GM23338 (cell line): ENCODE measurements at regions not wholly inside any gene's neighbourhood (a gene's known extent, or its start where the extent isn't known, plus 50 kb on each side); places are given as distances from the start of the nearest gene placed in this dataset.

Experiments used
- ATAC-seq: fragments of 200-7000 bp; cut with Tn5 transposase; 3 replicates; pipeline ENCODE4 v1.9.1; 2020
- DNase-seq: peaks from one replicate; pipeline ENCODE4 v3.0.0-alpha.2; 2015; ENCODE audit warnings: low spot score
- H2AFZ ChIP-seq: fragments of 200-600 bp; sonication (generic); 2 replicates; pipeline ENCODE4 v1.8.0; 2016; ENCODE audit warnings: antibody characterized with exemption, mild to moderate bottlenecking, moderate library complexity
- H3F3A ChIP-seq: fragments of 200-600 bp; sonication (generic); replicated peaks from 2 replicates; pipeline ENCODE4 v1.8.0; 2017; ENCODE audit warnings: antibody characterized with exemption, mixed run types, low read depth
- H3K27ac ChIP-seq: fragments of 200-600 bp; sonication (generic); 2 replicates; pipeline ENCODE4 v1.6.1; 2016; ENCODE audit warnings: low read depth
- H3K27me3 ChIP-seq: fragments of 200-600 bp; sonication (generic); 2 replicates; pipeline ENCODE4 v1.8.0; 2016; ENCODE audit warnings: mild to moderate bottlenecking, mixed run types, moderate library complexity; ENCODE audit not compliant: insufficient read depth
- H3K36me3 ChIP-seq: fragments of 200-600 bp; sonication (generic); 2 replicates; pipeline ENCODE4 v1.8.0; 2016; ENCODE audit warnings: mild to moderate bottlenecking; ENCODE audit not compliant: insufficient read depth
- H3K4me1 ChIP-seq: fragments of 200-600 bp; sonication (generic); 2 replicates; pipeline ENCODE4 v1.8.0; 2016; ENCODE audit warnings: mild to moderate bottlenecking, moderate library complexity; ENCODE audit not compliant: insufficient read depth
- H3K4me2 ChIP-seq: fragments of 200-600 bp; sonication (generic); 2 replicates; pipeline ENCODE4 v1.7.1; 2017; ENCODE audit warnings: mixed run types
- H3K4me3 ChIP-seq: fragments of 200-600 bp; sonication (generic); 2 replicates; pipeline ENCODE4 v1.6.1; 2016; ENCODE audit warnings: mixed run types
- H3K79me2 ChIP-seq: fragments of 200-600 bp; sonication (generic); replicated peaks from 2 replicates; pipeline ENCODE4 v1.8.0; 2017; ENCODE audit warnings: mild to moderate bottlenecking; ENCODE audit not compliant: insufficient read depth
- H3K9me2 ChIP-seq: fragments of 200-600 bp; sonication (generic); 2 replicates; pipeline ENCODE4 v1.8.0; 2017; ENCODE audit not compliant: insufficient read depth
- H4K20me1 ChIP-seq: fragments of 200-600 bp; sonication (generic); replicated peaks from 2 replicates; pipeline ENCODE4 v1.8.0; 2017; ENCODE audit warnings: mild to moderate bottlenecking; ENCODE audit not compliant: insufficient read depth
- H3K27ac Mint-ChIP-seq: 2 replicates; pipeline ENCODE4 v1.8.0; 2020; ENCODE audit warnings: inconsistent platforms, mild to moderate bottlenecking, moderate library complexity, mixed read lengths
- H3K27me3 Mint-ChIP-seq: 3 replicates; pipeline ENCODE4 v1.8.0; 2022; ENCODE audit warnings: low read depth, mild to moderate bottlenecking, moderate library complexity, mixed read lengths, inconsistent platforms; ENCODE audit not compliant: insufficient read depth, poor library complexity
- H3K36me3 Mint-ChIP-seq: 3 replicates; pipeline ENCODE4 v1.8.0; 2021; ENCODE audit warnings: low read depth, mild to moderate bottlenecking, inconsistent platforms, moderate library complexity, mixed read lengths
- H3K4me1 Mint-ChIP-seq: 3 replicates; pipeline ENCODE4 v1.8.0; 2020; ENCODE audit warnings: mild to moderate bottlenecking, inconsistent platforms, mixed read lengths
- H3K4me3 Mint-ChIP-seq: 3 replicates; pipeline ENCODE4 v1.8.0; 2021; ENCODE audit warnings: moderate library complexity, mild to moderate bottlenecking, inconsistent platforms, mixed read lengths
- H3K9me3 Mint-ChIP-seq: 3 replicates; pipeline ENCODE4 v1.8.0; 2020; ENCODE audit warnings: moderate library complexity, mild to moderate bottlenecking, inconsistent platforms, mixed read lengths
- CREB1 ChIP-seq: fragments of 250-450 bp; sonication (Bioruptor Pico); IDR thresholded peaks from 2 replicates; pipeline ENCODE4 v1.5.0; 2020; ENCODE audit warnings: low read depth, mild to moderate bottlenecking, moderate library complexity
- CTCF ChIP-seq, 2 experiments: fragments of 200-600 bp in 1 of 2; sonication (generic) in 1 of 2; conservative IDR thresholded peaks; 2 replicates each; pipeline versions ENCODE4 v1.5.1 to v1.6.1; 2016 to 2017; ENCODE audit warnings: antibody characterized with exemption in 2 of 2, low read depth in 2 of 2, mild to moderate bottlenecking in 2 of 2, moderate library complexity in 1 of 2
- ETS1 ChIP-seq: IDR thresholded peaks from 2 replicates; pipeline ENCODE4 v1.6.1; 2016; ENCODE audit warnings: antibody characterized with exemption
- EZH2 ChIP-seq: fragments of 200-600 bp; sonication (generic); IDR thresholded peaks from one replicate; pipeline ENCODE4 v1.8.0; 2017; ENCODE audit warnings: antibody characterized with exemption, mild to moderate bottlenecking, low read depth; ENCODE audit not compliant: unreplicated experiment
- EZH2phosphoT487 ChIP-seq: fragments of 200-600 bp; sonication (generic); IDR thresholded peaks from one replicate; pipeline ENCODE4 v1.8.1; 2018; ENCODE audit warnings: antibody characterized with exemption; ENCODE audit not compliant: unreplicated experiment
- JUNB ChIP-seq: IDR thresholded peaks from one replicate; pipeline ENCODE4 v1.6.1; 2016; ENCODE audit warnings: antibody characterized with exemption; ENCODE audit not compliant: unreplicated experiment
- NANOG ChIP-seq: IDR thresholded peaks from 2 replicates; pipeline ENCODE4 v1.6.1; 2016; ENCODE audit warnings: antibody characterized with exemption, borderline replicate concordance
- POLR2AphosphoS5 ChIP-seq: IDR thresholded peaks from 2 replicates; pipeline ENCODE4 v1.6.1; 2016; ENCODE audit warnings: antibody characterized with exemption, low read depth
- REST ChIP-seq: IDR thresholded peaks from one replicate; pipeline ENCODE4 v1.6.1; 2018; ENCODE audit warnings: antibody characterized with exemption; ENCODE audit not compliant: unreplicated experiment
- STAT1 ChIP-seq: IDR thresholded peaks from one replicate; pipeline ENCODE4 v1.6.1; 2016; ENCODE audit warnings: antibody characterized with exemption; ENCODE audit not compliant: unreplicated experiment
- ZNF114 ChIP-seq: fragments of 250-450 bp; sonication (Bioruptor Pico); IDR thresholded peaks from 2 replicates; pipeline ENCODE4 v1.5.0; 2020; ENCODE audit warnings: mild to moderate bottlenecking, moderate library complexity
- ZNF331 ChIP-seq: fragments of 250-450 bp; sonication (Bioruptor Pico); IDR thresholded peaks from 2 replicates; pipeline ENCODE4 v1.5.0; 2020; ENCODE audit warnings: low read depth, mild to moderate bottlenecking, moderate library complexity
- ZNF462 ChIP-seq: fragments of 250-450 bp; sonication (Bioruptor Pico); IDR thresholded peaks from 2 replicates; pipeline ENCODE4 v1.5.0; 2020; ENCODE audit warnings: mild to moderate bottlenecking, moderate library complexity

GRCh38 chrX:20322887-20323286 is 56.2 kb upstream of the RPS6KA3 start:
- TF ChIP-seq CTCF (conservative IDR thresholded peaks at IDR 0.05; ENCODE audit: low read depth in 2 of 2) (no peak), NANOG (no peak), CREB1 (CRISPR knock-in tag) (no peak), ZNF462 (CRISPR knock-in tag) (no peak), EZH2phosphoT487 (no peak), POLR2AphosphoS5 (no peak), ZNF331 (CRISPR knock-in tag) (no peak), STAT1 (no peak), ZNF114 (no peak), JUNB (no peak), EZH2 (no peak), ETS1 (no peak), REST (no peak)

More at GRCh38 chrX:20322887-20323286, 56.2 kb upstream of the RPS6KA3 start:
- H3K27ac ChIP-seq, result no peak overlapping the region
- no peaks in the 10 kb centered on the region for H4K20me1 ChIP-seq
- no peak overlapping the region for H3K27ac Mint-ChIP-seq
- no peaks in the 10 kb centered on the region for H3K9me2 ChIP-seq
- no peaks in the 10 kb centered on the region for H3K4me1 ChIP-seq
- H3K4me2 ChIP-seq, result no peak overlapping the region
- H3K4me1 Mint-ChIP-seq, result no peaks in the 10 kb centered on the region; the same call in 2 of the 3 replicates
- H3K79me2 ChIP-seq, result no peaks in the 10 kb centered on the region
- ATAC-seq (no peak), DNase-seq (no peak)
- no peaks in the 10 kb centered on the region for H3K36me3 ChIP-seq
- no peak overlapping the region for H3K4me3 ChIP-seq
- no peaks in the 10 kb centered on the region; the same call in 2 of the 3 replicates for H3K9me3 Mint-ChIP-seq
- H2AFZ ChIP-seq, result no peak overlapping the region
- peaks cover 6% of the 10 kb centered on the region for H3K27me3 Mint-ChIP-seq
- H3K4me3 Mint-ChIP-seq, result no peak overlapping the region
- H3F3A ChIP-seq, result no peaks in the 10 kb centered on the region
- no peaks in the 10 kb centered on the region for H3K27me3 ChIP-seq
- H3K36me3 Mint-ChIP-seq, result no peaks in the 10 kb centered on the region
